HG03575 (cell line): ENCODE measurements at regions not wholly inside any gene's neighbourhood (a gene's known extent, or its start where the extent isn't known, plus 50 kb on each side); places are given as distances from the start of the nearest gene placed in this dataset.
"Not testable (repeated sequence)": the region's sequence is repeated elsewhere in the genome, so short reads cannot be mapped to it uniquely, and the experiment has no call there.

Experiments used
- ATAC-seq: cut with Tn5 transposase; IDR thresholded peaks from one replicate; pipeline ENCODE4 v1.9.1; 2021; ENCODE audit not compliant: unreplicated experiment, insufficient number of reproducible peaks, low FRiP score; ENCODE audit errors: extremely low read depth

DNA sequence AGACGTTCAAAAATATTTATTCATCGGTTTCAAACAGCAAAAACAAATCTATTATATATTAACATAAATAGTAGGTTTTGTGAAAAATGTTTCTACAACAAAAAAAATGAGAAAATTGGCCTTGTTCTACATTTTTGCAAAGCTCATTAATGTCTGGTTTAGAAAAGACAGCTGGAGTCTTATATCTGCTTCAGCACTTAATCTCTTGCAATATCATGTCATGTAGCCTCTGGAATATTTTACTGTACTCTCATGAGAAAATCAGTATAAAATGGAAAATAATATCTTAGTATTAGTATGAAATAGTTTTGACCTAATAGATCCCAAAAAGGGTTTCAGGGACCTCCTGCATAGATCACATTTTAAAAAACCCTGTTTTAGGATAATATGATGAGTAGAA is 326.6 kb downstream of the ARL4A start:
- no peak for ATAC-seq

GRCh38 chr7:13016036-13016581 is 328.7 kb downstream of the ARL4A start:
- ATAC-seq: no peak

DNA sequence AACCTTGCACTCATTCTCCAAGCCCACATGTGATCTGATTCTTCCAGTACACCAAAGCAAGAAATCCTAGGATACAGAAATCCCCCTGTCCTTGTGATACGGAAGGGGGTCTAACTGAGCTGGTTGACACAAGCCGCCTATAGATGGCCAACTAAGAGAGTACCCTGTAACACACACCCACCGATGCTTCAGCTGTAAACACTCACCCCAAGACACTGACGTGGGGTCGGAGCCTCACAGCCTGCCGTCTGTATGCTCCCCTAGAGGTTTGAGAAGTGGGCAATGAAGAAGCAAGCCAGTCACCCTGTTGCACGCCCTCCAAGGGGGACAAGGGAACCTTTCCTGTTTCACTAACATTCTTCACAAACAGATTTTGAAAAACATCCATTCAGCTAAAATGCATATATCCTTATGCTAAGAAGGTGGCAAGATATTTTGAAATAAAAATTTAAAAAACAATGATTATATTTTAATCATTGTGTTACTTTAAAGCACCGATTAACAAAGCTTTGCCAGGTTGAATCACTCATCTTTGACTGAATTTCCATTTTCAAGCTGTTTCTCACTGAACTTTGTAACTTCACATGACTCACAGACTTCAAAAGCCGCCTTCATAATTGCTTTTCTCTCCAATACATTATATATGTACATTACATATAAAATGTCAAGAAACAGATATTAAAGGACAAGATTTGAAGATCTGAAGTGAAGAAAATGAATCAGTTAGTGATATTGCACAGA is 329.3 kb downstream of the ARL4A start:
- ATAC-seq: no peak

DNA sequence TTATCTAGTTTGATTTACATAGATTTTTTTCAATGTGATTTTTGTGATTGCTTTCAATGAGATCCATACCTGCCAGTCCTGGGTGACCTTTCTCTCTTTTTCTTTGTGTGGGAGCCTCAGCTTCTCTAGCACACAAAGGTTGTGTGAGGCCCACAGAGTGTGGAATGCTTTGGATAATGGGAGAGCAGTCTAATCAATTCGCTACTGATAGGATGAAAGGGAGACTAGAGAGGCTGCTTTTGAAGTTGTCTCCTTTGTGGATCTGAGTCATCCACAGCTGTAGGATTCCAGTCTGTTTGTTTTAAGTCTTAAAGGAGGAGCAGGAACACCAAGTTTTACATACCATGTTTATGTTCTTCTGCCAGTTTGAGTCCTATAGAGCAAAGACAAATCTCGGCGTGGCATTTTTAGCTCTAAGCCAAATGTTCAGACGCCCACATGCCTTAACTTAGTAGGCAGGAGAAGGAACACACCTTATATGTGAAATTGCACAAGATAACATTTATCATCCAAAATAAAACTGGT is 330.0 kb downstream of the ARL4A start:
- no peak for ATAC-seq

- ATAC-seq: no peak
Observed at GRCh38 chr7:13017881-13018280, 330.4 kb downstream of the ARL4A start.

DNA sequence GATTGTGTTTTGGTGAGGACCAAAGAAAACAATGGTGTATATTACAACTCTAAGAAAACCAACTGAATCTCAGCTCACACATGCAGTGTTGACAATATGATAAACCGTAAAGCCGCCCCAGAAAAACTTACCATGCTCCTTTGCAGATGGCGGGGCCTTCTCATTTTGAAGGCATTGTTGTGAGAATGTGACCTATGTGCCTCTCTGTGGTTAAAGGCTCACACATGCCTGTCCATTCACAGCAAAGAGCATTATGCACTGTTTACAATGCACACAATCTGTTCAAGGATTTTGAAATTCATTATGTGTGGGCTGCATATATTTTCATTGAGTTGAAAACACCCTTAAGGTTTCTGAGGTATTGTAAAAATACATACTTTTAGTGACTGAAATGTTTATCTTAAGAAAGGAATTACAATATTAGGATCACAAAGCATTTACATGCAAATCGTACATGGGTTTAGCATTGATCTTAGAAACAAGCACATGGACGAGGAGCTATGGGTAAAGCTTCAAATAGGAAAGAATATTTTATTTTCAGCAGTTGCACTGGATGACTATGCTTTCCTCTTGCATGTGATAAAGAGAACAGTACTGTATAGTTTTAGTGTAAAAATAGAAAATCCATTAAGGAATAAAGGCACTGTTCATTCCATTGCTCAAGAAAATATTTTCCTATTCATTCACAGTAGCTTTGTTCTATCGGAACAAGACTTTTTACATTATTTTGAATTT is 334.3 kb downstream of the ARL4A start:
- no peak for ATAC-seq

GRCh38 chr7:13024121-13024674 is 336.8 kb downstream of the ARL4A start:
- no peak for ATAC-seq

DNA sequence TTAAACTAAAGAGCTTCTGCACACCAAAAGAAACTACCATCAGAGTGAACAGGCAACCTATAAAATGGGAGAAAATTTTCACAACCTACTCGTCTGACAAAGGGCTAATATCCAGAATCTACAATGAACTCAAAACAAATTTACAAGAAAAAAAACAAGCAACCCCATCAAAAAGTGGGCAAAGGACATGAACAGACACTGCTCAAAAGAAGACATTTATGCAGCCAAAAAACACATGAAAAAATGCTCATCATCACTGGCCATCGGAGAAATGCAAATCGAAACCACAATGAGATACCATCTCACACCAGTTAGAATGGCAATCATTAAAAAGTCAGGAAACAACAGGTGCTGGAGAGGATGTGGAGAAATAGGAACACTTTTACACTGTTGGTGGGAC is 337.6 kb downstream of the ARL4A start:
- ATAC-seq: not testable (repeated sequence)

GRCh38 chr7:13027321-13027720 is 339.9 kb downstream of the ARL4A start:
- no peak for ATAC-seq

- ATAC-seq: no peak
Observed at GRCh38 chr7:13028036-13028824, 340.8 kb downstream of the ARL4A start.

GRCh38 chr7:13028825-13029099 is 341.3 kb downstream of the ARL4A start:
- ATAC-seq: no peak

DNA sequence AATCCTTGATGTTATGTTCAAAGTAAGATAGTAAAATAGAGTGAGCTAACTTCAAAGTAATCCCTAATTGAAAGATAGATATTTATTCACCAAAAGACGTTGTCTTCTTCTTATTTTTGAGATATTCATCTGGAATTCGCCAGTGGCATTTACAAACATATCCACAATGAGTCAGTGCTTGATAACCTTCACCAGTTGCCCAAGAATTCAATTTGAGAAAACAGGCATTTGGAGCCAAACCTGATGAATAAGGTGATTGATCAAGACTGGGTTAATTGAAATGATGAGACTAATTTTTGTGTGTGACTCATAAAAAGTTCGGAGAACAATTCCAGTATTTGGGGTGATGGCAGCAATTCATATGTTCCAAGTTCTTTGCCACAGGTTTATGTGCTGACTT is 344.0 kb downstream of the ARL4A start:
- ATAC-seq: no peak

DNA sequence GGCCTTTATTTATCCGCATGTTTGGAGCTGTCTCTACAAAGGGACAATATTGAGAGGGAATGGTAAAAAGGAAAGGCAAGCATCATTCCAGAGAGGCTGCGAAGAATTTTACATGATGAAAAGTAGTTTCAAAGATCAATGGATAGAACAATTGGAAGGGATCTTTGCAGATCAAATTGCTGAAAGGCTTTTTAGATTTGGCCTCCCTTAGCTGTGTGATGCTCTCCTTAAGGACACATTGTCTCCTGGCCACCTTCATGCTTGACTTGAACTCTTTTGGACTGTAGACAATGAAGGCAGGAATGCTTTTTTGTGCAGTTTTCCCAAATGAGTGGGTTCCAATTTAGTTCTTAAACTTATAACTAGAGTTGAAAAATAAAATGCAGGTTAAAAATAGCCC is 344.7 kb downstream of the ARL4A start:
- no peak for ATAC-seq

DNA sequence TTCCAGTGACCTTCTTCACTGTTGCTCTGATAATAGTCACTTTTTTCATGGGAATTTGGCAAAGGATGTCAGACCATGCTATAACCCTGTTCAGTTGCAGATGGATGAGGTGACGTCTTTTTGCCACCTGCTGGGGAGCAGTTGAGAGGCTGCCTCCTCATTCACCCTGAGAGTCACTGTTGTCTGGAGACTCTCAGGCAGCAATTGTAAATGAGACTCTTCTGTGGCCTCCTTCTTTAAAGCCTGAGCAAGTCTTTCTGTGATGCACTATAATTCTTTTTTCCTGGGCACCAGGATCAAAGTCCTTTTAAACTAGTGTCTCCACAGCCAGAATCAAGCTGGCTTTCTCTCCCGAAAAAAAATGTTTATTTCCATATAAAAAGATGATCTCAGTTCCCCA is 345.1 kb downstream of the ARL4A start:
- ATAC-seq: no peak

GRCh38 chr7:13034693-13035092 is 347.3 kb downstream of the ARL4A start:
- ATAC-seq: no peak

GRCh38 chr7:13035233-13035632 is 347.8 kb downstream of the ARL4A start:
- no peak for ATAC-seq

DNA sequence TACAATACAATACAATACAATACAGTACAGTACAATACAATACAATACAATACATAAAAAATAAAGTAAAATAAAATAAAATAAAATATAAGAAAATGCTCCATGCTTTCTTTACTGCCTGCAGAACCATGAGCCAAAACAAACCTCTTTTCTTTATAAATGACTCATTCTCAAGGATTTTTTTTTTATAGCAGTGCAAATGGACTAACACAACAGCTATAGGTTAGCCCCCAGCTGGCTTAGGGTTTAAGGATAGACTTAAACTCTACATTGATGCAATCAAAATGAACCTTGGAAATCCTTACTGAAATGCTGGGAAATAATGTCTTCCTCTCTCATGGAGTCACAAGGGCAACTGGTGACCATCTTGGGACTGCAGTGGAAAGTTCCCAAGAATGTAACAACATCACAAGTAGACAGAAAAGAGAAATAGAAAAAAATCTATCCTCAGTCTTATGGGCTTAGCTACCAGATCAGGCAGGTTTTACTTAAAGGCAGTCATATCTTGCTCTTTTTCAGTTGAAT is 348.9 kb downstream of the ARL4A start:
- no peak for ATAC-seq

DNA sequence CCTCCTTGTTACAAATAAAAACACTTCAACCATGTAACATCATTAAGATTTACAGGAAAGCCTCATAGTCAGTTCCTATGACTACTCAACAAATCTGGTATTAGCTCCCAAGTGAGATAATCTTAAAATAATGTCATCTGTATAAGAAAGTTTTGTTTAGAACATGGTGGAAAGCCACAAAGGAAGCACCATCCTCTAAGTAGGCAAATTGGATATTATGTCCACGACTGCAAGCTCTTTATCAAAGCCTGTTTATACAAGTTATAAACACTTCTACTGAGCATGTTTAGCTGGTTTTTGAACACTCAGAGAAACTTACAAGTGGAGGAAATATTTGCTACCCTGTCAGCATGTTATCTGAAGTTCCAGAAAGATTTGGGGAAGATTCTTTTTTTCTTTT is 349.8 kb downstream of the ARL4A start:
- no peak for ATAC-seq

- no peak for ATAC-seq
Observed at GRCh38 chr7:13041368-13041988, 354.0 kb downstream of the ARL4A start.
